CD4-positive, alpha-beta T cell treated with Interferon alpha-2 for 1 hour (primary cell): ENCODE measurements at regions not wholly inside any gene's neighbourhood (a gene's known extent, or its start where the extent isn't known, plus 50 kb on each side); places are given as distances from the start of the nearest gene placed in this dataset.

ENCODE experiments used
- DNase-seq, 2 donors: peaks; one replicate each; pipeline ENCODE4 v3.0.0-alpha.2; 2020 to 2022

GRCh38 chr20:60725311-60725906, 526.7 kb upstream of the CDH4 start:
- DNase-seq = no peak

GRCh38 chr20:60727425-60727824, 524.6 kb upstream of the CDH4 start:
- no peak for DNase-seq

DNA sequence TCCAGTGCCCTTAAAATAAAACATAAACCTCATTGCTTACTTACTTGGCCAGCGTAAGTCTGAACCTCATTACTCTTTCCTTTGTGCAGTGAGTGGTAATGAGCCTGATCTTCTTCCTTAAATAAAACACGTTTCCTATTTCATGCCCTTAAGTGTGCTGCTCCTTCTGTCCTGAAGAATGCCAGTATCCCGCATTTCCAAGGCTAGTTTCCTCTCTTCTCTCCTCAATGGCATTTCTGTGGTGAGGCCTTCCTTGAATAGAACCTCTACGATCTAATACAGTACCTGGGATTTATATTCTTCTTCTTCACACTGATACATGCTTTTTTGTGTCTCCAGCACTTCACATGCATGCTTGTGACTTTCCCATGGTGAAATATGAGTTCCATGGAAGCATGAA, 523.4 kb upstream of the CDH4 start:
- DNase-seq = no peak

DNA sequence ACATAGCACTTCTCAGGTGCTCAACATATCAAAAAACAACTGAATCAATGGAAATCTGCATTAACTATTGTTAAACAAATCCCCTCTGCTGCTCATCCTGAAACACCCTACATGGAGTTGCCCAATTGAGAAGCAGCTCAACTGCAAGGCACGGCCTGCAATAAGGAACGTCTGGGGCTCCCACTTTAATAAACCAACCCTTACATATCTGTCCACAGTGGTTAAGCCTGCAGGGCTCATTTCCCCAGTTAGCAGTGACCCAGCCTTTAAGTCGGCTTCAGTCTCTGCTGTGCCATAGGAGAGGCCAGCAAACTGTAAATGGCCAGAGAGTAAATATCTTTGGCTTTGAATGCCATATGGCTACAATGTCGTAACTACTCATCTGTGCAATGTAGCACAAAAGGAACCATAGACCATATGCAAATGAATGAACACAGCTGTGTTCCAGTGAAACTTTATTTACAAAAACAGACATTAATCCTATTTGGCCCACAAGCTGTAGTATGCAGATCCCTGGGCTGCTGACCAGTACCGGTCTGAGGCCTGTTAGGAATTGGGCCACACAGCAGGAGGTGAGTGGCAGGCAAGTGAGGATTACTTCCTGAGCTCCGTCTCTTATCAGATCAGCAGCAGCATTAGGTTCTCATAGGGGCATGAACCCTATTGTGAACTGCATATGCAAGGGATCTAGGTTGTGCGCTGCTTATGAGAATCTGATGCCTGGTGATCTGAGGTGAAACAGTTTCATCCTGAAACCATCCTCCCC, 522.7 kb upstream of the CDH4 start:
- no peak for DNase-seq

DNA sequence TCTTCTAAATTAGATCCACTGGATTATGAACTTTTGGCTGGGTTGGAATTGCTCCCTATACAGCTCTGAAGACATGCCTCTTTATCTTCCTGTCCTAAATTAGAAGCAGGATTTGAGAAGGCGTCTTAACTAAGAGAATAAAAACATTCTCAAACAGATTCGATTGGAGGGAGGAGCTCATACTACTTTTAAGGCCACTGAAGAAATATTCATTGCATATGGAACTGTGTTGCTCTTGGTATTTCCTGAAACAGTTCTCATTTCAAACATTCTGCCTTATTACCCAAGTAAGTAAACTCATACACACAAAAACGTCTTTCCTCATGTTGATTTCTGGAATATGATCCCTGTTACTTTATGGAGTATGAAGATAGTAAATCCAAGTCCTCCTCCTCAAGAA, 519.7 kb upstream of the CDH4 start:
- no peak for DNase-seq

DNA sequence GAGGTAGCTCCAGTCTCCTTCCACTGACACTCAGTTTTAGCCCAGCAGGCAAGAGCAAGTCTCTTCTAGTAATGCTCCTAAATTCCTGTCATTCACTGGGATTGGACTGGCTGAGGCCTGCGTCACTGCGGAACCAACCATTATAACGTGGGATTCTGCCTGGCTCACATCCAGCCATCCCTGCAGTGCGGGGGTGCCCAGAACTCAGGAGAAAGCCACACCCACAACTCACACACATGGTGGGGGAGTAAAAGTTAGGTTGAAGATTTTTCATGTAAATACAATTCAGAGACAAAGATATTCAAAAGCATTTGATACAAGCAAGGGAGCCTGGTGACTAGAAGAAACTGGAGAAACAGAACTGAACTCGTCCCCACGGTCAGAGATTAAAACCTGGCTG, 504.0 kb upstream of the CDH4 start:
- no peak for DNase-seq

- no peak for DNase-seq
Observed at GRCh38 chr20:60749804-60750602, 502.1 kb upstream of the CDH4 start.

- DNase-seq = no peak
Observed at GRCh38 chr20:60750909-60751308, 501.2 kb upstream of the CDH4 start.

DNA sequence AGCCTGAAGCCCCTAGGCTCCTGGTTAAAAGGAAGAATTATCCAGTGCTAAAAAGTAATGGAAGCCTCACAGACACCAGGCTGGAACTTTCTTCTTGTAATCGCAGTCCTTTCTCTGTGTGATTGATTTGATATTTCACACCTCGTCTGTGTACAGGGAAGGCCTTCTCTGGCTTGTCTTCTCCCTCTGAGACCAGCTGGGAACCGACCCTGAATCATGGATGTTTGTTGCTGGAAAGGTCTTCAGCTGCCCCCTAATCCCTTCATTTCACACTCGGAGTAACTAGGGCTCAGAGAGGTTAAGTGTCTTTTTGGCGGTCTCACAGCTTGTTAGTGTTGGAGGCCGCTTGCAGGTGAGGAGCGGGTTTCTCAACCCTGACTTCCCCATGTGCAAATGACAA, 500.2 kb upstream of the CDH4 start:
- no peak for DNase-seq

DNA sequence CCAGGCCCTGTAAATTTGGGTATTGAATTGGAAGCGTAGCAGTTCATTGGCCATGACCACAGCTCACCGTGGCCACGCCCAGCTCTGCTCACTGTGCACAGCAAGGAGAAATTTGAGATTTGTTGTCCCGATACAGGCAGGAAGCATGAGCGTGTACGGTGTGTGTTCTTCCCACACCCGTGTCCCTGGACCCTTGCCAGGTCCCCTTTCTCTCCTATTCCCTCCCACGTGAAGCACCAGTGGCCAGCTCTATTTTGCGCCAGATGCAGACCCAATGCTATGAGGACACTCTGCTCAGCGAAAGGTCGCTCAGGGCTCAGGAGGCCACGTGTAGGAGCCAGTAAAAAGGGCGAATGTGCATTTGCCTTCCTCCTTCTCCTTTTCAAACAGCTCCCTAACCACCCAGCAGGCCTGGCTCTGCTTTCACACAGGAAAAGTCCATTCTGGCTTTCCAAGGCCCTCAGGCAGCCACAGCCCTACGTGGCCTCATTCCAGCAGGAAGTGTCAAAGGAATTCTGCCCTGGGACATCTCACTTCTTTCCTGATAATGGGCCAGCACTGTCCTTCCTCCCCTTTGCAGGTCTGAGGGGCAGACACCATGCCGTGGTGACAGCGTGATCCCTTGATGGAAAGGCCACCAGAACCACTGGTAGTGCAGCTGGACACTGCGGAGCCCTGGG, 499.2 kb upstream of the CDH4 start:
- DNase-seq = no peak

GRCh38 chr20:60754856-60755255, 497.2 kb upstream of the CDH4 start:
- DNase-seq = no peak

GRCh38 chr20:60759651-60760050, 492.4 kb upstream of the CDH4 start:
- DNase-seq = no peak

DNA sequence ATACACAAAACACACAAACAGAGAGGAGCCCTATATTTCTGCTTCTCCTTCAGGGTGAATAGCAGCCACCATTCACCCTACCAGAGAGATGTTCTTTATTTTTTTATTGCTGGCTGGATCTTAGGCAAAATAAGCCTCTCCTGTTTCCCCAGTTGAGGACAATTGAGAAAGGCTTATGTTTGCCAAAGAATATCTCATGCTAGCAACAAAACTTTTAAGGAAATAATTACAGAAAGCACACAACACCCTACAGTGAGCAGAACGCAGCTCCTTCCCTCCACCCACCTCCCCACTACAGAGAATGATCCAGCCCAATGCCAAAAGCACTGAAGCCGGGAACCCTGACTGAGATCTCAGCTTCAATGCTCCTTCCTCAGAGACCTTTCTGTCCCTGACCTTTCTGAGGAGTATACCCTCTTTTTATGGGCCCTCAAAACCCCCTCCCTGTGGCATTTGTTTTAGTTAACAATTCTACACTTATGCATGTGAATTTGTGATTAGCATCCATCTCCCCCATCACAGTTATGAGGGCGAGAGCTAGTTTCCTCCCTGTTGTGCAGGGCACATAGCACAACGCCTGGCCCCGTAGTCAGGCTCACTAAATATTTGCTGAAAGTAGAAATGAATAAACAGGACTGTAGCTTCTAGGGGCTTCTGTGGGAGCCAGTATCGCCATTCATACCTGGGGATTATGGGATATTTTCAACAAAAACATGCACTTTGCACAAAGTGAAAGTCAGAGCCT, 491.6 kb upstream of the CDH4 start:
- DNase-seq = no peak

- DNase-seq = no peak
Observed at GRCh38 chr20:60761056-60761455, 491.0 kb upstream of the CDH4 start.

DNA sequence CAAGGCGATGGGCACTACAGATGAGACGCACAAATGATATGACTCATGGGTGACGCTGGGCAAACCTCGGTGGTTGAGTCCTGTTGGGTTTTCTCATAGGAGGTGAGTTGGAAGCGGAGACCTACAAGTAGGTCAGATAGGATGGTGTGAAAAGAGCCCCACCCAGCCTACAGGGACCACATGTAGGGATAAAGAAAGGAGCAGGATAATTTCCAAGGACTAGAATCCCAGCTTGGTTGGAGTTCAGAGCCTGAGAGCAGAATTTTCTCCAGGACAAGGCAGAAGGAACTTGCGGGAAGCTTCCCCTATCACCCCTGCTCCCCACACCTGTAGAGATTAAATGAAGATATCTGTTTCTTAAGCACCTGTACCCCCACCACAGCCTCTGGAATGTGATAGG, 489.7 kb upstream of the CDH4 start:
- no peak for DNase-seq

- DNase-seq = no peak
Observed at GRCh38 chr20:60764328-60764727, 487.7 kb upstream of the CDH4 start.

- no peak for DNase-seq
Observed at GRCh38 chr20:60764771-60765170, 487.3 kb upstream of the CDH4 start.

- no peak for DNase-seq
Observed at GRCh38 chr20:60765821-60766403, 486.1 kb upstream of the CDH4 start.

DNA sequence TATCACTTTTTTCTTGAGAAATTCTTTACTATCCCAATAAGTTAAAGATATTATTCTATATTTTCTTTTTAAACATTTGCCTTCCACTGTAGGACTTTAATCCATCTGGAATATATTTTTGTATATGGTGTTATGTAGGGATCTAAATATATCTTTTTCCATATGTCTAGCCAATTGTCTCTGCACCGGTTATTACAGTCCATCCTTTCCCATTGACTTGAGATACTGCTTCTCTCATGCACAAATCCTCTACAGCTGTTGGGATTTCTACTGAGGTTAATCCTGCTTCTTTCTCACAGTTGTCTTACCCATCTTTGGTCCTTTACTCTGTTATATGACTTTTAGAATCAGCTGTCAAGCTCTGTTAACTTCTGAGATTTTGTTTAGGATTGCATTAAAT, 483.8 kb upstream of the CDH4 start:
- no peak for DNase-seq

GRCh38 chr20:60780388-60781025, 471.6 kb upstream of the CDH4 start:
- no peak for DNase-seq

DNA sequence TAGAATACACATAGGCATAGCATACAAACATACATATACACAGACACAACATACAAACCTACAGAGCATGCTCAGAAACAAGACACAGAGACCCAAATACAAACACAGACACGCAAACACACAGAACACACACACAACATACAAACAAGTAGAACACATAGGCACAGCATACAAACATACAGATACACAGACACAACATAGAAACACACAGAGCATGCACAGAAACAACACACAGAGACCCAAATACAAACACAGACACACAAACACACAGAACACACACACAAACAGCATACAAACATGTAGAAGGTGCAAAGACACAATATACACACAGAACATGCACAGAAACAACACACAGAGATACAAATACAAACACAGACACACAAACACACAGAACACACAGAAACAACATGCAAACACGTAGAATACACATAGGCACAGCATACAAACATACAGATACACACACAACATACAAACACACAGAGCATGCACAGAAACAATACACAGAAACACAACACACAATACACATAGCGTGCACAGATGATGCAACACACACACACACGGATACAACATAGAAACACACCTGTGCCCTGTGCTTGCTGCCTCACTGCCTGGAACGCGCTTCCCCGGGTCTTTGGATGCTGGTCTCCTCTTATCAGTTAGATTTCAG, 469.0 kb upstream of the CDH4 start:
- DNase-seq = no peak
